OCI-LY7 (cell line): ENCODE measurements at regions not wholly inside any gene's neighbourhood (a gene's known extent, or its start where the extent isn't known, plus 50 kb on each side); places are given as distances from the start of the nearest gene placed in this dataset.

ENCODE experiments used
- BruUV-seq: library from RNA; stranded (reverse); fragments of 400-500 nt; replicated peaks from 2 replicates; lab custom pipeline; 2021; lab: Mats Ljungman, UMichigan
- CTCF ChIA-PET: fragments of 300-600 bp; sonication (Branson Sonifier 250); formaldehyde crosslinking; loops from one replicate; lab custom pipeline; 2022; ENCODE audit warnings: antibody characterized with exemption; ENCODE audit not compliant: unreplicated experiment; lab: Charles Lee
- POLR2A ChIA-PET: fragments of 300-600 bp; sonication (Branson Sonifier 250); formaldehyde crosslinking; loops from one replicate; lab custom pipeline; 2022; ENCODE audit warnings: antibody characterized with exemption; lab: Charles Lee
- DNase-seq: peaks from one replicate; pipeline ENCODE4 v3.0.0-alpha.2; 2015; ENCODE audit warnings: low spot score
- H2AFZ ChIP-seq: fragments of 200-600 bp; sonication (generic), shearing (Covaris generic); 2 replicates; pipeline ENCODE4 v1.6.1; 2014; ENCODE audit warnings: mild to moderate bottlenecking, antibody characterized with exemption, low read length, moderate library complexity
- H3K27ac ChIP-seq: fragments of 200-600 bp; sonication (generic); 2 replicates; pipeline ENCODE4 v1.5.1; 2014; ENCODE audit warnings: mixed run types, low read depth, mild to moderate bottlenecking, moderate library complexity, low read length, inconsistent platforms; ENCODE audit not compliant: poor library complexity, severe bottlenecking
- H3K36me3 ChIP-seq: fragments of 200-600 bp; sonication (generic); 2 replicates; pipeline ENCODE4 v1.6.1; 2014; ENCODE audit warnings: mild to moderate bottlenecking, antibody characterized with exemption, low read length, moderate library complexity, mixed read lengths; ENCODE audit not compliant: insufficient read depth
- H3K4me1 ChIP-seq: fragments of 200-600 bp; sonication (generic); 2 replicates; pipeline ENCODE4 v1.5.1; 2014; ENCODE audit warnings: mild to moderate bottlenecking, low read length; ENCODE audit not compliant: insufficient read depth, poor library complexity, severe bottlenecking
- H3K4me2 ChIP-seq: fragments of 200-600 bp; sonication (generic); 2 replicates; pipeline ENCODE4 v1.6.1; 2014; ENCODE audit warnings: mild to moderate bottlenecking, low read length
- H3K4me3 ChIP-seq: fragments of 200-600 bp; sonication (generic); 2 replicates; pipeline ENCODE4 v1.5.1; 2014; ENCODE audit warnings: mild to moderate bottlenecking, low read depth, low read length; ENCODE audit not compliant: poor library complexity, severe bottlenecking
- H3K79me2 ChIP-seq: fragments of 200-600 bp; sonication (generic); 2 replicates; pipeline ENCODE4 v1.6.1; 2016; ENCODE audit warnings: low read depth, mild to moderate bottlenecking, low read length, moderate library complexity, mixed read lengths; ENCODE audit not compliant: insufficient read depth
- H3K9me2 ChIP-seq: fragments of 200-600 bp; sonication (generic); 2 replicates; pipeline ENCODE4 v1.6.1; 2016; ENCODE audit warnings: mild to moderate bottlenecking, low read length, mixed read lengths; ENCODE audit not compliant: insufficient read depth
- H3K9me3 ChIP-seq: fragments of 200-600 bp; sonication (generic); 2 replicates; pipeline ENCODE4 v1.6.1; 2014; ENCODE audit warnings: mild to moderate bottlenecking, mixed run types, low read length, mixed read lengths
- H4K20me1 ChIP-seq: fragments of 200-600 bp; sonication (generic); 2 replicates; pipeline ENCODE4 v1.6.1; 2014; ENCODE audit warnings: mild to moderate bottlenecking, antibody characterized with exemption, low read length, moderate library complexity, mixed read lengths; ENCODE audit not compliant: insufficient read depth
- EZH2phosphoT487 ChIP-seq: fragments of 200-600 bp; sonication (generic); IDR thresholded peaks from 2 replicates; pipeline ENCODE4 v1.6.1; 2018; ENCODE audit warnings: low read depth, borderline replicate concordance, mild to moderate bottlenecking, mixed run types, antibody characterized with exemption, low read length, moderate library complexity, mixed read lengths
- intact Hi-C: fragments of 100-400 bp; cut with micrococcal nuclease; formaldehyde crosslinking; loops from one replicate; pipeline ENCODE4 v1.10.0; 2022; ENCODE audit not compliant: unreplicated experiment
- TF ChIP-seq, protein P1 (sequence below): fragments of 200-600 bp; sonication (generic); conservative IDR thresholded peaks from 2 replicates; pipeline ENCODE4 v1.5.1; 2014; ENCODE audit warnings: mild to moderate bottlenecking, antibody characterized with exemption, low read length, moderate library complexity, mixed read lengths

DNA sequence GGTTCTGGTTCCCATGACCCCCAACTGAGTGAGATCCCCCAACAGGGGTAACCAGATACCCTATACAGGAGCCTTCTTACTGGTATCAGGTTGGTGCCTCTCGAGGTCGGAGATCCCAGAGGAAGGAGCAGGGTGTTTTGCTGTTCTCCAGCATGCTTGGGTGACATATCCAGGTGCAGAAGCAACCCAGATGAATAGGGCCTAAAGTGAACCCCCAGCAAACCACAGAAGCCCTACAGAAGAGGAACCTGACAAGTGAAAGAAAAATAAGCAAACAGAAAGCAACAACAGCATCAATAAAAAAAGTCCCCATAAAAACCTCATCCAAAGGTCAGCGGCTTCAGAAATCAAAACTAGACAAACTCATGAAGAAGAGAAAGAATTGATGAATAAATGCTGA lies 633.4 kb upstream of the CXADR start:
- no peaks in the 10 kb centered on the region for H3K36me3 ChIP-seq
- no peaks in the 10 kb centered on the region for H3K79me2 ChIP-seq
- H4K20me1 ChIP-seq, result no peaks in the 10 kb centered on the region
- DNase-seq, result no peak
- ChIA-PET CTCF (no interaction called here), POLR2A (interaction anchor here (0.6 to 1.1 kb wide), 3 partner anchors 70 to 699 kb away, joined by 3 to 7 read pairs (median 5); no protein-coding TSS in a partner anchor)
- H3K27ac ChIP-seq, result no peak overlapping the region
- no peak overlapping the region for H3K4me3 ChIP-seq
- TF ChIP-seq EZH2phosphoT487, result no peak
- TF ChIP-seq, protein P1, sequence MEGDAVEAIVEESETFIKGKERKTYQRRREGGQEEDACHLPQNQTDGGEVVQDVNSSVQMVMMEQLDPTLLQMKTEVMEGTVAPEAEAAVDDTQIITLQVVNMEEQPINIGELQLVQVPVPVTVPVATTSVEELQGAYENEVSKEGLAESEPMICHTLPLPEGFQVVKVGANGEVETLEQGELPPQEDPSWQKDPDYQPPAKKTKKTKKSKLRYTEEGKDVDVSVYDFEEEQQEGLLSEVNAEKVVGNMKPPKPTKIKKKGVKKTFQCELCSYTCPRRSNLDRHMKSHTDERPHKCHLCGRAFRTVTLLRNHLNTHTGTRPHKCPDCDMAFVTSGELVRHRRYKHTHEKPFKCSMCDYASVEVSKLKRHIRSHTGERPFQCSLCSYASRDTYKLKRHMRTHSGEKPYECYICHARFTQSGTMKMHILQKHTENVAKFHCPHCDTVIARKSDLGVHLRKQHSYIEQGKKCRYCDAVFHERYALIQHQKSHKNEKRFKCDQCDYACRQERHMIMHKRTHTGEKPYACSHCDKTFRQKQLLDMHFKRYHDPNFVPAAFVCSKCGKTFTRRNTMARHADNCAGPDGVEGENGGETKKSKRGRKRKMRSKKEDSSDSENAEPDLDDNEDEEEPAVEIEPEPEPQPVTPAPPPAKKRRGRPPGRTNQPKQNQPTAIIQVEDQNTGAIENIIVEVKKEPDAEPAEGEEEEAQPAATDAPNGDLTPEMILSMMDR, result no peak
- BruUV-seq, result no TSS peak
- no peaks in the 10 kb centered on the region for H3K4me1 ChIP-seq
- H3K4me2 ChIP-seq, result no peak overlapping the region
- intact Hi-C loops, result no loop called here
- no peaks in the 10 kb centered on the region for H3K9me2 ChIP-seq
- no peak overlapping the region for H2AFZ ChIP-seq
- H3K9me3 ChIP-seq, result no peaks in the 10 kb centered on the region

- Histone ChIP-seq H3K4me3 (no peak overlapping the region), H3K36me3 (no peaks in the 10 kb centered on the region), H3K9me3 (no peaks in the 10 kb centered on the region), H3K4me1 (no peaks in the 10 kb centered on the region), H4K20me1 (no peaks in the 10 kb centered on the region), H3K79me2 (no peaks in the 10 kb centered on the region), H3K9me2 (no peaks in the 10 kb centered on the region), H3K27ac (no peak overlapping the region), H3K4me2 (no peak overlapping the region), H2AFZ (no peak overlapping the region)
- BruUV-seq, result no TSS peak
- ChIA-PET POLR2A (interaction anchor here (0.7 kb wide), 2 partner anchors 100 to 101 kb away, joined by 3 read pairs; no protein-coding TSS in a partner anchor), CTCF (no interaction called here)
- intact Hi-C loops, result no loop called here
- DNase-seq, result no peak
- TF ChIP-seq, protein P1, result no peak
- TF ChIP-seq EZH2phosphoT487, result no peak
These were observed 621.0 kb upstream of the CXADR start for GRCh38 chr21:16891821-16892220.

DNA sequence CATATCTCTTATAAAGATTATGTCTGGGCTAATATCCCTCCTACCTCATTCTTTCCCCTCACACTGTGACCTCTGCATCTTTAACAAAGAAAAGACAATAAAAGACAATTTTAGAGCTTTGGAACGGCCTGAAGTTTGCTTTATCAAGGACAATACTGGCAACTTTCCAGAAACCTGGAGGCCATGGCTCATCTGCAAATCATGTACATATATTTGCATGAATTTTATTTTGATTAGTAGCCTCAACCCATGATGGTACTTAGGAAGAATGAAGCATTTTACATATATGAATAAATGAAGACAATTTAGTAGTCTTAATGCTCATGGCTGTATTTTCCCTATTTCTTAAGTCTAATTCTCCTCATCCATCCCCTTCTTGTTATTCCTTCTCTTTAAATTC lies 612.2 kb upstream of the CXADR start:
- no TSS peak for BruUV-seq
- no peak overlapping the region for H2AFZ ChIP-seq
- H3K79me2 ChIP-seq, result no peaks in the 10 kb centered on the region
- ChIA-PET POLR2A (interaction anchor here (0.7 to 1.2 kb wide), 3 partner anchors 10 to 66 kb away, joined by 3 read pairs; no protein-coding TSS in a partner anchor), CTCF (no interaction called here)
- no peaks in the 10 kb centered on the region for H3K36me3 ChIP-seq
- no peak overlapping the region for H3K4me2 ChIP-seq
- no peak for DNase-seq
- no peak overlapping the region for H3K4me3 ChIP-seq
- 0 out of 2 replicates have a peak, but pooled peaks cover 4% of the 10 kb centered on the region for H3K9me3 ChIP-seq
- H4K20me1 ChIP-seq, result no peaks in the 10 kb centered on the region
- H3K27ac ChIP-seq, result no peak overlapping the region
- H3K9me2 ChIP-seq, result no peaks in the 10 kb centered on the region
- TF ChIP-seq, protein P1, result no peak
- TF ChIP-seq EZH2phosphoT487, result no peak
- H3K4me1 ChIP-seq, result no peaks in the 10 kb centered on the region
- intact Hi-C loops, result no loop called here
